OCI-LY7 (cell line): ENCODE measurements at regions not wholly inside any gene's neighbourhood (a gene's known extent, or its start where the extent isn't known, plus 50 kb on each side); places are given as distances from the start of the nearest gene placed in this dataset.

ENCODE experiments used
- BruUV-seq: library from RNA; stranded (reverse); fragments of 400-500 nt; replicated peaks from 2 replicates; lab custom pipeline; 2021; lab: Mats Ljungman, UMichigan
- CTCF ChIA-PET: fragments of 300-600 bp; sonication (Branson Sonifier 250); formaldehyde crosslinking; loops from one replicate; lab custom pipeline; 2022; ENCODE audit warnings: antibody characterized with exemption; ENCODE audit not compliant: unreplicated experiment; lab: Charles Lee
- POLR2A ChIA-PET: fragments of 300-600 bp; sonication (Branson Sonifier 250); formaldehyde crosslinking; loops from one replicate; lab custom pipeline; 2022; ENCODE audit warnings: antibody characterized with exemption; lab: Charles Lee
- DNase-seq: peaks from one replicate; pipeline ENCODE4 v3.0.0-alpha.2; 2015; ENCODE audit warnings: low spot score
- H2AFZ ChIP-seq: fragments of 200-600 bp; sonication (generic), shearing (Covaris generic); 2 replicates; pipeline ENCODE4 v1.6.1; 2014; ENCODE audit warnings: mild to moderate bottlenecking, antibody characterized with exemption, low read length, moderate library complexity
- H3K27ac ChIP-seq: fragments of 200-600 bp; sonication (generic); 2 replicates; pipeline ENCODE4 v1.5.1; 2014; ENCODE audit warnings: mixed run types, low read depth, mild to moderate bottlenecking, moderate library complexity, low read length, inconsistent platforms; ENCODE audit not compliant: poor library complexity, severe bottlenecking
- H3K36me3 ChIP-seq: fragments of 200-600 bp; sonication (generic); 2 replicates; pipeline ENCODE4 v1.6.1; 2014; ENCODE audit warnings: mild to moderate bottlenecking, antibody characterized with exemption, low read length, moderate library complexity, mixed read lengths; ENCODE audit not compliant: insufficient read depth
- H3K4me1 ChIP-seq: fragments of 200-600 bp; sonication (generic); 2 replicates; pipeline ENCODE4 v1.5.1; 2014; ENCODE audit warnings: mild to moderate bottlenecking, low read length; ENCODE audit not compliant: insufficient read depth, poor library complexity, severe bottlenecking
- H3K4me2 ChIP-seq: fragments of 200-600 bp; sonication (generic); 2 replicates; pipeline ENCODE4 v1.6.1; 2014; ENCODE audit warnings: mild to moderate bottlenecking, low read length
- H3K4me3 ChIP-seq: fragments of 200-600 bp; sonication (generic); 2 replicates; pipeline ENCODE4 v1.5.1; 2014; ENCODE audit warnings: mild to moderate bottlenecking, low read depth, low read length; ENCODE audit not compliant: poor library complexity, severe bottlenecking
- H3K79me2 ChIP-seq: fragments of 200-600 bp; sonication (generic); 2 replicates; pipeline ENCODE4 v1.6.1; 2016; ENCODE audit warnings: low read depth, mild to moderate bottlenecking, low read length, moderate library complexity, mixed read lengths; ENCODE audit not compliant: insufficient read depth
- H3K9me2 ChIP-seq: fragments of 200-600 bp; sonication (generic); 2 replicates; pipeline ENCODE4 v1.6.1; 2016; ENCODE audit warnings: mild to moderate bottlenecking, low read length, mixed read lengths; ENCODE audit not compliant: insufficient read depth
- H3K9me3 ChIP-seq: fragments of 200-600 bp; sonication (generic); 2 replicates; pipeline ENCODE4 v1.6.1; 2014; ENCODE audit warnings: mild to moderate bottlenecking, mixed run types, low read length, mixed read lengths
- H4K20me1 ChIP-seq: fragments of 200-600 bp; sonication (generic); 2 replicates; pipeline ENCODE4 v1.6.1; 2014; ENCODE audit warnings: mild to moderate bottlenecking, antibody characterized with exemption, low read length, moderate library complexity, mixed read lengths; ENCODE audit not compliant: insufficient read depth
- EZH2phosphoT487 ChIP-seq: fragments of 200-600 bp; sonication (generic); IDR thresholded peaks from 2 replicates; pipeline ENCODE4 v1.6.1; 2018; ENCODE audit warnings: low read depth, borderline replicate concordance, mild to moderate bottlenecking, mixed run types, antibody characterized with exemption, low read length, moderate library complexity, mixed read lengths
- intact Hi-C: fragments of 100-400 bp; cut with micrococcal nuclease; formaldehyde crosslinking; loops from one replicate; pipeline ENCODE4 v1.10.0; 2022; ENCODE audit not compliant: unreplicated experiment
- TF ChIP-seq, protein P1 (sequence below): fragments of 200-600 bp; sonication (generic); conservative IDR thresholded peaks from 2 replicates; pipeline ENCODE4 v1.5.1; 2014; ENCODE audit warnings: mild to moderate bottlenecking, antibody characterized with exemption, low read length, moderate library complexity, mixed read lengths

DNA sequence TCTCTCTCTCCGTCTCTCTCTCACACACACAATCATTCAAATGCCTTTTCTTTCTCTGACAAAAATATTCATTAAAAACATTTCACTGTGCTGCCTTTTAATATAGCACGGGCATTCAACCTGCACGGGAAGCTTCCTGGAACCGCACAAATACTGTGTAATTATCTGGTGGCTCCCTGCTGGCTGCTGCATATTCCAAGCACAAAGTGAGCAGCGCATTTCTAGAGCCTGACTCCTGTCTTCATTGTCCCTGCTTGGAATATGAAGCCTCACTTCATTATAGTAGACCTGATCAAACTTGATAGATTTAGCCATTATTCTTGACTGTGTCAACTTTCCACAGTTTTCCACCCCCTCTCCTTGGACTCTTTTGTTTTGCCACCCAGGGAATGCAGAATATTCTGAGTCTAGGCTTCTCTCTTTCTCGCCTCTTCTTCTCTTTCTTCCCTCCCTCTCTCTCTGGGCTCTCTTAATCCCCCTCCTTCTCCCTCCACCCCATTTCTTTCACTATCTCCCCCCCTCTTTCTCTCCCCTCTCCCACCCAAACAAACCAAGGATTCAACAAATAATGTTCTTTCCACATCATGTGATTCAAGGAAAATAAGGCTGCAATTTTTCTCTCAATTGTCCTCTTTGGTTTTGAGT is 672.1 kb upstream of the FANCL start:
- Histone ChIP-seq H2AFZ (no peak overlapping the region), H3K27ac (no peak overlapping the region), H3K9me3 (no peaks in the 10 kb centered on the region), H3K79me2 (no peaks in the 10 kb centered on the region), H3K4me3 (no peak overlapping the region), H3K36me3 (no peaks in the 10 kb centered on the region), H3K4me1 (no peaks in the 10 kb centered on the region), H3K9me2 (no peaks in the 10 kb centered on the region), H3K4me2 (no peak overlapping the region), H4K20me1 (no peaks in the 10 kb centered on the region)
- no peak for DNase-seq
- CTCF ChIA-PET: no interaction called here
- BruUV-seq: no TSS peak
- POLR2A ChIA-PET: no interaction called here
- TF ChIP-seq, protein P1, sequence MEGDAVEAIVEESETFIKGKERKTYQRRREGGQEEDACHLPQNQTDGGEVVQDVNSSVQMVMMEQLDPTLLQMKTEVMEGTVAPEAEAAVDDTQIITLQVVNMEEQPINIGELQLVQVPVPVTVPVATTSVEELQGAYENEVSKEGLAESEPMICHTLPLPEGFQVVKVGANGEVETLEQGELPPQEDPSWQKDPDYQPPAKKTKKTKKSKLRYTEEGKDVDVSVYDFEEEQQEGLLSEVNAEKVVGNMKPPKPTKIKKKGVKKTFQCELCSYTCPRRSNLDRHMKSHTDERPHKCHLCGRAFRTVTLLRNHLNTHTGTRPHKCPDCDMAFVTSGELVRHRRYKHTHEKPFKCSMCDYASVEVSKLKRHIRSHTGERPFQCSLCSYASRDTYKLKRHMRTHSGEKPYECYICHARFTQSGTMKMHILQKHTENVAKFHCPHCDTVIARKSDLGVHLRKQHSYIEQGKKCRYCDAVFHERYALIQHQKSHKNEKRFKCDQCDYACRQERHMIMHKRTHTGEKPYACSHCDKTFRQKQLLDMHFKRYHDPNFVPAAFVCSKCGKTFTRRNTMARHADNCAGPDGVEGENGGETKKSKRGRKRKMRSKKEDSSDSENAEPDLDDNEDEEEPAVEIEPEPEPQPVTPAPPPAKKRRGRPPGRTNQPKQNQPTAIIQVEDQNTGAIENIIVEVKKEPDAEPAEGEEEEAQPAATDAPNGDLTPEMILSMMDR: no peak
- TF ChIP-seq EZH2phosphoT487: no peak
- intact Hi-C loops: no loop called here

DNA sequence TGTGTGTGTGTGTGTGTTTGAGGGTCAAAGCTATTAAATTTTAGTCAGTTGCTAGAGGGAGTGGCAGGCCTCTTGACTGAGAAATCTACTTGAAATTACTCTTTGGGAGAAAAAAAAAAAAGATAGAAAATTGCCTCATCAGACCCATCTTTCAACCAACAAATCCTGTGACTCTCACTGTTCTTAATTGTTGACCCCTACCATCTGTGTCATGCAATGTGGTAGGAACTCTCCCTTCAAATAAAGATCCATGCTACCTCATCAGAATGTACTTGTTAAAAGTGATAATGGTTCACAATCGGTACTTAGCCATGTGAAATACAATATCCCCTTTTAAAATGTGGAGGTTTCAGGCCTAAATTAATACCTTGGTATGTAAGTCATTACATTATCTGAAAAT is 670.8 kb upstream of the FANCL start:
- intact Hi-C loops: no loop called here
- no peaks in the 10 kb centered on the region for H3K79me2 ChIP-seq
- TF ChIP-seq, protein P1: no peak
- TF ChIP-seq EZH2phosphoT487: no peak
- no peaks in the 10 kb centered on the region for H4K20me1 ChIP-seq
- ChIA-PET POLR2A (no interaction called here), CTCF (no interaction called here)
- BruUV-seq: no TSS peak
- H3K4me3 ChIP-seq: no peak overlapping the region
- no peaks in the 10 kb centered on the region for H3K36me3 ChIP-seq
- no peaks in the 10 kb centered on the region for H3K9me2 ChIP-seq
- H3K27ac ChIP-seq: no peak overlapping the region
- DNase-seq: no peak
- H3K4me2 ChIP-seq: no peak overlapping the region
- H3K4me1 ChIP-seq: no peaks in the 10 kb centered on the region
- no peak overlapping the region for H2AFZ ChIP-seq
- no peaks in the 10 kb centered on the region for H3K9me3 ChIP-seq

DNA sequence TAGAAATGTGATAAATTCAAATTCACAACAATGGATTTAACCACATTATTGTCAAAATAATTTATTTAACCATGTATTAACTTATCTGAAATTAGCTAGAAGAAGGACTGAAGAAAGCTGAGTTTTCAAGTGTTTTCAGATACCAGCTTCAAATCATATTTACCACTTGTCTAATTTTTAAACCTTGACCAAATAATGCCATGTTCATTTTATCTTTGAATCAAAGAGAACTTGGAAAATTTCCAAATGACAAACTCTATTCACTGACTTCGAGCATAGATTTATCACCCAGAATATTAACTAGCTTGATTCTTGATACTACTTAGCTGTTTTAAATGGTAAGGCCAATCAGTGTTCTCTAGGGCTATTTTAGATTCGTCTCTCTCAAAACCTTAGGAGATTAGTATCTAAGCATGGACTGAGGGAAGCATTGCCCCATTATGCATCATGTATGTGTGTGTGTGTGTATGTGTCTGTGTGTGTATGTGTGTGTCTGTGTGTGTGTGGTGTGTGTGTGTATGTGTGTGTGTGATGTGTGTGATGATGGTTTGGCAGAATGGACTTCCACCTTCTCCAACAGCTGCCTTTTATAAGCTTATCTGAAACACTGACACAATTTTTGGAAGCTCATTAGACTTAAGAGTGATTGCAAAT is 667.5 kb upstream of the FANCL start:
- CTCF ChIA-PET: no interaction called here
- no peaks in the 10 kb centered on the region for H3K9me2 ChIP-seq
- no peak overlapping the region for H3K4me3 ChIP-seq
- POLR2A ChIA-PET: interaction anchor here (0.5 kb wide), 1 partner anchor 1158 kb away, joined by 3 read pairs; no protein-coding TSS in a partner anchor
- intact Hi-C loops: no loop called here
- BruUV-seq: no TSS peak
- no peak overlapping the region for H3K4me2 ChIP-seq
- H3K9me3 ChIP-seq: no peaks in the 10 kb centered on the region
- H3K27ac ChIP-seq: no peak overlapping the region
- no peaks in the 10 kb centered on the region for H3K36me3 ChIP-seq
- TF ChIP-seq, protein P1: no peak
- no peak for TF ChIP-seq EZH2phosphoT487
- H2AFZ ChIP-seq: no peak overlapping the region
- DNase-seq: no peak
- no peaks in the 10 kb centered on the region for H3K4me1 ChIP-seq
- H4K20me1 ChIP-seq: no peaks in the 10 kb centered on the region
- H3K79me2 ChIP-seq: no peaks in the 10 kb centered on the region
